ENCODE measurements at regions not wholly inside any gene's neighbourhood (a gene's known extent, or its start where the extent isn't known, plus 50 kb on each side); places are given as distances from the start of the nearest gene placed in this dataset.

DNA sequence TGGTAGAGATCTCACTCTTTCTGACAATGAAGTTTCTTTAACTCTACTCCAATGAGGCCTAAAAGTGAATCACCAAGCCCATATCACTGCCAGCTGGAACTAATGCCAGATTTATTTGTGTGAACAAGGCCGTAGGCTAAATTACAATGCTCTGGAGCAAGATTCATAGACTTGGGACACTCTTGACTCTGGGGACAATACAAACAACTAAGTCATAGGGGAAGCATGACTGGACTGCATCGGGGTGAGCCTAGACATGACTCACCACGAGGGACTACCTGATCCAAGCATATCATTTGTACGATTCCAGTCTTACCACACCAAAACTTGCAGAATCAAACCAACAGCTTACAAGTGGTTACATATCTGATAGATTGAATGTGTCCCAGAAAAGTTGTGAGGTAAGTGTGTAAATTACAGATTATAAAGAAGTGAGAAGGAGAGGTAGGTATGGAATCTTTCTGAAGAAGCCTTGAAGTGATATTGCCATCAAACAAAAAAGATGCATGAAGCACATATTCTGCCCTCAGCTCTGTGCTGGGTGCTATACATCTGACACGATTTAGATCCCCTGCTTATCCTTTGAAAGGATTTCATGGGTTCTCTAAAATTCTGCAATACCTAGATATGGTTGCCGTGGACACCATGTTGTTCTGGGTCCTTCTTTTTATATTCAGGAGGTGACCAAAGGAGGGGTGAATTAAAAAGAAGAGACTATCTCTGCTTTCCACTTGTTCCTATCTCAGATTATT, 199.3 kb upstream of the PDE4D start:
- peaks cover 0 to 8% (median 7%) of the 10 kb centered on the region in 4 donors for H3K9me3 ChIP-seq
- no peaks in the 10 kb centered on the region for H3K27me3 ChIP-seq
- H3K4me3 ChIP-seq, result no peak overlapping the region
- no peak for DNase-seq (ENCODE audit: extremely low spot score)
- no peak overlapping the region for H3K27ac ChIP-seq (replicated peaks in 1 of 4)
- intact Hi-C loops (cut with DNase I), result no loop called here
- TF ChIP-seq POLR2AphosphoS5 (IDR thresholded peaks at IDR 0.05) (no peak), POLR2A (IDR thresholded peaks at IDR 0.05; ENCODE audit: low read depth) (no peak), EP300 (IDR thresholded peaks at IDR 0.05) (no peak)
- TF ChIP-seq, protein P1, sequence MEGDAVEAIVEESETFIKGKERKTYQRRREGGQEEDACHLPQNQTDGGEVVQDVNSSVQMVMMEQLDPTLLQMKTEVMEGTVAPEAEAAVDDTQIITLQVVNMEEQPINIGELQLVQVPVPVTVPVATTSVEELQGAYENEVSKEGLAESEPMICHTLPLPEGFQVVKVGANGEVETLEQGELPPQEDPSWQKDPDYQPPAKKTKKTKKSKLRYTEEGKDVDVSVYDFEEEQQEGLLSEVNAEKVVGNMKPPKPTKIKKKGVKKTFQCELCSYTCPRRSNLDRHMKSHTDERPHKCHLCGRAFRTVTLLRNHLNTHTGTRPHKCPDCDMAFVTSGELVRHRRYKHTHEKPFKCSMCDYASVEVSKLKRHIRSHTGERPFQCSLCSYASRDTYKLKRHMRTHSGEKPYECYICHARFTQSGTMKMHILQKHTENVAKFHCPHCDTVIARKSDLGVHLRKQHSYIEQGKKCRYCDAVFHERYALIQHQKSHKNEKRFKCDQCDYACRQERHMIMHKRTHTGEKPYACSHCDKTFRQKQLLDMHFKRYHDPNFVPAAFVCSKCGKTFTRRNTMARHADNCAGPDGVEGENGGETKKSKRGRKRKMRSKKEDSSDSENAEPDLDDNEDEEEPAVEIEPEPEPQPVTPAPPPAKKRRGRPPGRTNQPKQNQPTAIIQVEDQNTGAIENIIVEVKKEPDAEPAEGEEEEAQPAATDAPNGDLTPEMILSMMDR (IDR thresholded peaks at IDR 0.05), result no peak
- no peaks in the 10 kb centered on the region for H3K4me1 ChIP-seq
- no peaks in the 10 kb centered on the region for H3K36me3 ChIP-seq
- 90% methylated on average over 6 of the region's 6 CpGs for WGBS

DNA sequence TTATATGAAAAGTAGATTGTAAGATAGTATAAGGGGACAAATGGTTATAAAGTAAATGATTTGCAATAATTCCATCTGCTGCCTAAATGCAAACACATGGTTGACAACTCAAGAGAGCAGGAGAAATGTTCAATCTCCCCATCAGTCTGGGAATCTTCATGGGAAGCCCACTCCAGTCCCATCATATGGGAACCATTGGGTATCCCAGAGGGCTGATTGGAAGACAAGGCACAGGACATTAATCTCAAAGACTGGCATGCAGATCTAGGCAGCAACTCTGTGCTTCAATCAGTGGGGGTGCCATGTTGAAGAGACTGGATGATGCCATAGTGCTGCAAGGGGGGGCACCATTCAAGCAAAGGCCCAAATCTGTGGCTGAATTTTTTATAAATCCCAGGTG, 193.1 kb upstream of the PDE4D start:
- DNase-seq (ENCODE audit: extremely low spot score), result no peak
- Histone ChIP-seq H3K4me3 (no peak overlapping the region), H3K27me3 (no peaks in the 10 kb centered on the region), H3K36me3 (no peaks in the 10 kb centered on the region), H3K27ac (replicated peaks in 1 of 4) (no peak overlapping the region), H3K9me3 (peaks cover 0 to 12% (median 11%) of the 10 kb centered on the region in 4 donors), H3K4me1 (no peaks in the 10 kb centered on the region)
- TF ChIP-seq POLR2A (IDR thresholded peaks at IDR 0.05; ENCODE audit: low read depth), result no peak
- TF ChIP-seq, protein P1 (IDR thresholded peaks at IDR 0.05), result no peak
- no peak for TF ChIP-seq EP300 (IDR thresholded peaks at IDR 0.05)
- no peak for TF ChIP-seq POLR2AphosphoS5 (IDR thresholded peaks at IDR 0.05)
- intact Hi-C loops (cut with DNase I), result no loop called here

DNA sequence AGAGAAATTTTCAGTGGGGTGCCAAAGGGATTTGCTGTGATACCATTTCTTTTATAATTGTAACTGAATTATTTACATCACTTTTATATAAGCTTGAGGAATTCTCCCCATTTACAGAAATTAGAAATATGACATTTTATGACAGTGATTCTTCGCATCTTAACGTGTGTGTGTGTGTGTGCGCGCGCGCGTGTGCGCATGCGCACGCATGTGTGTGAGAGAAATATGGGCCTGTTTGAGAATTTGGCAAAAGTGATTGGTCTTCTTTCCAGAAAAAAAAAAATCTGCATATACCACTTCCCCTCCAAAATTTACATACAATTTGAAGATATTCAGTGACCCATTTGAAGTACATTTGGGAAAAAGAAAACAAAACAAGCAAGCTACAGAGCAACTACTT, 190.7 kb upstream of the PDE4D start:
- Histone ChIP-seq H3K36me3 (no peaks in the 10 kb centered on the region), H3K27ac (replicated peaks in 1 of 4) (no peak overlapping the region), H3K27me3 (no peaks in the 10 kb centered on the region), H3K9me3 (peaks cover 0 to 12% (median 11%) of the 10 kb centered on the region in 4 donors), H3K4me3 (no peak overlapping the region), H3K4me1 (no peaks in the 10 kb centered on the region)
- no peak for TF ChIP-seq POLR2AphosphoS5 (IDR thresholded peaks at IDR 0.05)
- TF ChIP-seq POLR2A (IDR thresholded peaks at IDR 0.05; ENCODE audit: low read depth), result no peak
- no peak for TF ChIP-seq EP300 (IDR thresholded peaks at IDR 0.05)
- TF ChIP-seq, protein P1 (IDR thresholded peaks at IDR 0.05), result no peak
- WGBS, result 95% methylated on average over 10 of the region's 10 CpGs
- no peak for DNase-seq (ENCODE audit: extremely low spot score)
- intact Hi-C loops (cut with DNase I), result no loop called here

DNA sequence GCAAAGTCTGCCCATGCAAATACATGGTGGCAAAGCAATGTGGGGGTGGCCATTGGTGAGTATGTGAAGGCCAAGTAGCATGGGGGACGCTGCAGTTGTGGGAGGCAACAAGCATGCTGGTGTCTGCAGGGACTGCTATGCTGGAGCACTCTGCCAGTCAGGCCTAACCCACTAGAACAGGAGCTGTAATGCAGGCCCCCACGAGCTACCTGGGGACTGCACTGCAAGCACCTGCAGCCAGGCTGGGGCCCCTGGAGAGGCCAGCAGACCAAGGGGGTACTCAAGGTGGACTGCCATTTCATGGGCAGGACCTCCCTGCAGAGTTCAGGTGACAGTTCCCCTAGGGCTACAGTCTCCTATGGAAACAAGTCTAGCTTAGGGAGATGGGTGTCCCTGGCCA, 183.8 kb upstream of the PDE4D start:
- no peak for TF ChIP-seq EP300 (IDR thresholded peaks at IDR 0.05)
- TF ChIP-seq, protein P1 (IDR thresholded peaks at IDR 0.05), result no peak
- TF ChIP-seq POLR2A (IDR thresholded peaks at IDR 0.05; ENCODE audit: low read depth), result no peak
- TF ChIP-seq POLR2AphosphoS5 (IDR thresholded peaks at IDR 0.05), result no peak
- DNase-seq (ENCODE audit: extremely low spot score), result no peak
- Histone ChIP-seq H3K4me3 (no peak overlapping the region), H3K27me3 (no peaks in the 10 kb centered on the region), H3K4me1 (no peaks in the 10 kb centered on the region), H3K27ac (replicated peaks in 1 of 4) (no peak overlapping the region), H3K9me3 (no peaks in the 10 kb centered on the region), H3K36me3 (no peaks in the 10 kb centered on the region)
- no CpG with 5 or more reads among the region's 2 CpGs for WGBS
- intact Hi-C loops (cut with DNase I), result no loop called here

DNA sequence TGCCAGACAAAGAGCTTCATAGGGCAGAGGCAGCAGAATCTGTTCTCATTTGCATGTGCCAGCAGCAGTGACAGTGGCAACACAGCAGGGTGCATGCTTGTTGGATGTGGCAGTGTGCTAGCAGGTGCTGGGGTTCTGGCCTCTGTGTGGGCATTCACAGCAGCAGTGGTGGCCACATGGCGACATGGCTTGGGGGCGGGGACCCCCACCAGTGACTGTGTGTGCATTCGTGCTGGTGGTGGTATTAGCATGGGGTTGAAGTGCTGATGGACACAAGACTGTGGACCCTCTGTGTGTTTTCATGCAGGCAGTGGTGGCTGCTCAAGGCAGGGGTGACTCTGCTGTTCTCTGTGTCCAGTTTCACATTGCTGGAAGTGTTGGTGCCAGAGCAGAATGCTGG, 183.2 kb upstream of the PDE4D start:
- Histone ChIP-seq H3K4me3 (no peak overlapping the region), H3K36me3 (no peaks in the 10 kb centered on the region), H3K27me3 (no peaks in the 10 kb centered on the region), H3K4me1 (no peaks in the 10 kb centered on the region), H3K27ac (replicated peaks in 1 of 4) (no peak overlapping the region), H3K9me3 (no peaks in the 10 kb centered on the region)
- intact Hi-C loops (cut with DNase I), result no loop called here
- 90% methylated on average over 2 of the region's 3 CpGs for WGBS
- no peak for DNase-seq (ENCODE audit: extremely low spot score)
- no peak for TF ChIP-seq POLR2A (IDR thresholded peaks at IDR 0.05; ENCODE audit: low read depth)
- TF ChIP-seq, protein P1 (IDR thresholded peaks at IDR 0.05), result no peak
- TF ChIP-seq POLR2AphosphoS5 (IDR thresholded peaks at IDR 0.05), result no peak
- TF ChIP-seq EP300 (IDR thresholded peaks at IDR 0.05), result no peak
